Endothelial cell of umbilical vein (primary cell): ENCODE measurements at regions not wholly inside any gene's neighbourhood (a gene's known extent, or its start where the extent isn't known, plus 50 kb on each side); places are given as distances from the start of the nearest gene placed in this dataset.

Experiments
- BruUV-seq: library from RNA; stranded (reverse); fragments of 400-500 nt; replicated peaks from 2 replicates; lab custom pipeline; 2021; lab: Mats Ljungman, UMichigan
- CTCF ChIA-PET: fragments of 300-600, 350-600 bp; sonication (Branson Sonifier 250); formaldehyde crosslinking; loops from one replicate; lab custom pipeline; 2021; ENCODE audit warnings: antibody characterized with exemption, inconsistent platforms; lab: Charles Lee
- POLR2A ChIA-PET: fragments of 300-600, 350-600 bp; sonication (Branson Sonifier 250); formaldehyde crosslinking; loops from one replicate; lab custom pipeline; 2021; ENCODE audit warnings: antibody characterized with exemption, inconsistent platforms; lab: Charles Lee
- DNase-seq: peaks from one replicate; pipeline ENCODE4 v3.0.0-alpha.2; 2011; ENCODE audit warnings: low read depth, low spot score
- FAIRE-seq: peaks from 2 replicates; lab custom pipeline; 2011; peaks lifted over from hg19 to GRCh38; lab: Jason Lieb, UNC
- H2AFZ ChIP-seq: 2 replicates; pipeline ENCODE4 v1.6.0; 2012; ENCODE audit warnings: low read depth, low read length, control low read depth, inconsistent platforms
- H3K27ac ChIP-seq: 2 replicates; pipeline ENCODE4 v1.5.1; 2011; ENCODE audit warnings: low read depth, mild to moderate bottlenecking, control low read depth, low read length, moderate library complexity; ENCODE audit not compliant: insufficient read depth
- H3K27me3 ChIP-seq, 2 experiments: 2 replicates each; pipeline versions ENCODE4 v1.6.0 to v1.6.1; 2011; ENCODE audit warnings: low read length in 2 of 2, mixed read lengths in 1 of 2; ENCODE audit not compliant: control insufficient read depth in 2 of 2, insufficient read depth in 2 of 2
- H3K36me3 ChIP-seq, 2 experiments: 2 replicates in 1 of 2; 3 replicates in 1 of 2; pipeline ENCODE4 v1.5.1; 2011; ENCODE audit warnings: low read length in 2 of 2, mild to moderate bottlenecking in 1 of 2, moderate library complexity in 1 of 2; ENCODE audit not compliant: control insufficient read depth in 2 of 2, insufficient read depth in 2 of 2; ENCODE audit errors: extremely low read depth in 1 of 2
- H3K4me1 ChIP-seq: 3 replicates; pipeline ENCODE4 v1.5.1; 2011; ENCODE audit warnings: mild to moderate bottlenecking, low read length; ENCODE audit not compliant: control insufficient read depth, insufficient read depth; ENCODE audit errors: extremely low read depth
- H3K4me2 ChIP-seq: 2 replicates; pipeline ENCODE4 v1.6.1; 2011; ENCODE audit warnings: low read length, control low read depth, mixed read lengths; ENCODE audit not compliant: insufficient read depth
- H3K4me3 ChIP-seq, 3 experiments: fragments of 200-600 bp in 1 of 3; sonication (generic), shearing (Covaris generic) in 1 of 3; replicated peaks in 1 of 3; 2 replicates each; pipeline ENCODE4 v1.5.1; 2011 to 2016; ENCODE audit warnings: control low read depth in 3 of 3, low read length in 3 of 3, mild to moderate bottlenecking in 2 of 3, inconsistent platforms in 1 of 3, low read depth in 1 of 3, moderate library complexity in 1 of 3; ENCODE audit not compliant: insufficient read depth in 1 of 3
- H3K79me2 ChIP-seq: 2 replicates; pipeline ENCODE4 v1.6.0; 2012; ENCODE audit warnings: low read length, inconsistent platforms; ENCODE audit not compliant: control insufficient read depth, insufficient read depth
- H3K9ac ChIP-seq: replicated peaks from 2 replicates; pipeline ENCODE3; 2011; ENCODE audit warnings: low read length, control low read depth; ENCODE audit not compliant: insufficient read depth; ENCODE audit errors: extremely low read depth
- H3K9me1 ChIP-seq: replicated peaks from 3 replicates; pipeline ENCODE4 v1.6.0; 2011; ENCODE audit warnings: mild to moderate bottlenecking, low read length; ENCODE audit not compliant: control insufficient read depth, insufficient read depth; ENCODE audit errors: extremely low read depth
- H3K9me3 ChIP-seq: replicated peaks from 2 replicates; pipeline ENCODE4 v1.5.1; 2012; ENCODE audit warnings: low read length, inconsistent platforms; ENCODE audit not compliant: control insufficient read depth, insufficient read depth
- H4K20me1 ChIP-seq: replicated peaks from 2 replicates; pipeline ENCODE3; 2011; ENCODE audit warnings: mild to moderate bottlenecking, low read length; ENCODE audit not compliant: control insufficient read depth, insufficient read depth; ENCODE audit errors: extremely low read depth
- EZH2 ChIP-seq: IDR thresholded peaks from 2 replicates; pipeline ENCODE4 v1.6.1; 2012; ENCODE audit warnings: borderline replicate concordance, low read depth, mild to moderate bottlenecking, moderate library complexity, low read length, inconsistent platforms; ENCODE audit not compliant: severe bottlenecking
- FOS ChIP-seq: IDR thresholded peaks from 2 replicates; pipeline ENCODE4 v1.6.1; 2011; ENCODE audit warnings: mild to moderate bottlenecking, low read length, moderate library complexity, borderline replicate concordance; ENCODE audit not compliant: insufficient read depth
- GATA2 ChIP-seq: IDR thresholded peaks from 2 replicates; pipeline ENCODE4 v1.7.0; 2011; ENCODE audit warnings: low read depth, mild to moderate bottlenecking, moderate library complexity, mixed read lengths, low read length; ENCODE audit not compliant: insufficient read length, insufficient read depth
- JUN ChIP-seq: IDR thresholded peaks from 2 replicates; pipeline ENCODE4 v1.6.1; 2011; ENCODE audit warnings: borderline replicate concordance, low read depth; ENCODE audit not compliant: insufficient read length, insufficient read depth
- MAX ChIP-seq: IDR thresholded peaks from 2 replicates; pipeline ENCODE4 v1.6.1; 2011; ENCODE audit not compliant: insufficient read depth, insufficient read length
- MYC ChIP-seq: IDR thresholded peaks from one replicate; pipeline ENCODE4 v1.6.1; 2011; ENCODE audit warnings: mild to moderate bottlenecking, low read depth, low read length
- POLR2A ChIP-seq: IDR thresholded peaks from 2 replicates; pipeline ENCODE4 v1.6.1; 2012; ENCODE audit warnings: low read depth, mild to moderate bottlenecking, control low read depth, low read length
- POLR2AphosphoS5 ChIP-seq: IDR thresholded peaks from 2 replicates; pipeline ENCODE4 v1.6.1; 2012; ENCODE audit warnings: low read depth, mild to moderate bottlenecking, control low read depth, low read length, moderate library complexity; ENCODE audit not compliant: insufficient read depth
- dilution Hi-C: fragments of 300-500 bp; cut with MboI; formaldehyde crosslinking; loops from one replicate; pipeline ENCODE4 v1.15.0; 2019; ENCODE audit warnings: low sequenced_read_pairs; ENCODE audit not compliant: extremely low pct_ligation_motif_present
- intact Hi-C: fragments of 100-400 bp; cut with micrococcal nuclease; formaldehyde crosslinking; loops from one replicate; pipeline ENCODE4 v1.10.0; 2022
- TF ChIP-seq, protein P1 (sequence below), 2 donors: IDR thresholded peaks; 1 replicate in 1 of 2; 2 replicates in 1 of 2; pipeline ENCODE4 v1.5.1; 2011; ENCODE audit warnings: low read length in 2 of 2, mild to moderate bottlenecking in 2 of 2, moderate library complexity in 2 of 2, control low read depth in 1 of 2, inconsistent platforms in 1 of 2, low read depth in 1 of 2; ENCODE audit not compliant: insufficient read depth in 1 of 2; ENCODE audit errors: extremely low read depth in 1 of 2

- Histone ChIP-seq H3K9me1 (no peaks in the 10 kb centered on the region), H3K9me3 (no peaks in the 10 kb centered on the region), H3K4me3 (no peak overlapping the region), H3K79me2 (no peaks in the 10 kb centered on the region), H3K9ac (no peak overlapping the region), H3K27ac (no peak overlapping the region), H4K20me1 (no peaks in the 10 kb centered on the region), H3K36me3 (no peaks in the 10 kb centered on the region), H3K27me3 (peaks cover 0 to 2% of the 10 kb centered on the region in 2 experiments), H3K4me1 (no peaks in the 10 kb centered on the region), H3K4me2 (no peak overlapping the region), H2AFZ (no peak overlapping the region)
- intact Hi-C loops (loop anchor here (1.0 to 2.0 kb wide), 2 partner anchors 936 to 1293 kb away; no protein-coding TSS in a partner anchor), dilution Hi-C loops (no loop called here)
- CTCF ChIA-PET = interaction anchor here (0.7 to 1.4 kb wide), 2 partner anchors 389 to 936 kb away, joined by 3 read pairs; partner anchors contain the start of gene DACH1
- no peak for FAIRE-seq
- POLR2A ChIA-PET = no interaction called here
- BruUV-seq = no TSS peak
- TF ChIP-seq, protein P1, sequence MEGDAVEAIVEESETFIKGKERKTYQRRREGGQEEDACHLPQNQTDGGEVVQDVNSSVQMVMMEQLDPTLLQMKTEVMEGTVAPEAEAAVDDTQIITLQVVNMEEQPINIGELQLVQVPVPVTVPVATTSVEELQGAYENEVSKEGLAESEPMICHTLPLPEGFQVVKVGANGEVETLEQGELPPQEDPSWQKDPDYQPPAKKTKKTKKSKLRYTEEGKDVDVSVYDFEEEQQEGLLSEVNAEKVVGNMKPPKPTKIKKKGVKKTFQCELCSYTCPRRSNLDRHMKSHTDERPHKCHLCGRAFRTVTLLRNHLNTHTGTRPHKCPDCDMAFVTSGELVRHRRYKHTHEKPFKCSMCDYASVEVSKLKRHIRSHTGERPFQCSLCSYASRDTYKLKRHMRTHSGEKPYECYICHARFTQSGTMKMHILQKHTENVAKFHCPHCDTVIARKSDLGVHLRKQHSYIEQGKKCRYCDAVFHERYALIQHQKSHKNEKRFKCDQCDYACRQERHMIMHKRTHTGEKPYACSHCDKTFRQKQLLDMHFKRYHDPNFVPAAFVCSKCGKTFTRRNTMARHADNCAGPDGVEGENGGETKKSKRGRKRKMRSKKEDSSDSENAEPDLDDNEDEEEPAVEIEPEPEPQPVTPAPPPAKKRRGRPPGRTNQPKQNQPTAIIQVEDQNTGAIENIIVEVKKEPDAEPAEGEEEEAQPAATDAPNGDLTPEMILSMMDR (IDR thresholded peaks at IDR 0.05; ENCODE audit: extremely low read depth in 1 of 2, insufficient read depth in 1 of 2, low read depth in 1 of 2, low read length in 2 of 2) = peak; percentile 23 to 53
- TF ChIP-seq EZH2 (no peak), POLR2AphosphoS5 (no peak), MYC (no peak), JUN (no peak), MAX (no peak), FOS (no peak), GATA2 (no peak), POLR2A (no peak)
- DNase-seq = peak; percentile 58
These were observed 388.9 kb upstream of the DACH1 start for GRCh38 chr13:72255908-72256307.
